Tibial nerve (tissue), 4 donors: ENCODE measurements at regions not wholly inside any gene's neighbourhood (a gene's known extent, or its start where the extent isn't known, plus 50 kb on each side); places are given as distances from the start of the nearest gene placed in this dataset.

Experiments
- EP300 ChIP-seq, 2 donors: sonication (generic); formaldehyde crosslinking; IDR thresholded peaks; one replicate each; pipeline ENCODE4 v1.6.1; 2017; ENCODE audit warnings: antibody characterized with exemption in 2 of 2, mild to moderate bottlenecking in 1 of 2
- POLR2A ChIP-seq, 2 donors: fragments of 450-650 bp; IDR thresholded peaks; one replicate each; pipeline ENCODE4 v1.6.1; 2017; ENCODE audit warnings: antibody characterized with exemption in 2 of 2, mild to moderate bottlenecking in 2 of 2, moderate library complexity in 2 of 2
- TF ChIP-seq, protein P1 (sequence below), 5 experiments: fragments of 200-600 bp in 3 of 5; fragments of 450-650 bp in 2 of 5; sonication (generic) in 3 of 5; IDR thresholded peaks; one replicate each; pipeline ENCODE4 v1.5.1; 2016 to 2019; ENCODE audit warnings: antibody characterized with exemption in 5 of 5, mild to moderate bottlenecking in 3 of 5, moderate library complexity in 2 of 5

GRCh38 chr9:103837940-103838339, 256.2 kb upstream of the SMC2 start:
- TF ChIP-seq, protein P1, sequence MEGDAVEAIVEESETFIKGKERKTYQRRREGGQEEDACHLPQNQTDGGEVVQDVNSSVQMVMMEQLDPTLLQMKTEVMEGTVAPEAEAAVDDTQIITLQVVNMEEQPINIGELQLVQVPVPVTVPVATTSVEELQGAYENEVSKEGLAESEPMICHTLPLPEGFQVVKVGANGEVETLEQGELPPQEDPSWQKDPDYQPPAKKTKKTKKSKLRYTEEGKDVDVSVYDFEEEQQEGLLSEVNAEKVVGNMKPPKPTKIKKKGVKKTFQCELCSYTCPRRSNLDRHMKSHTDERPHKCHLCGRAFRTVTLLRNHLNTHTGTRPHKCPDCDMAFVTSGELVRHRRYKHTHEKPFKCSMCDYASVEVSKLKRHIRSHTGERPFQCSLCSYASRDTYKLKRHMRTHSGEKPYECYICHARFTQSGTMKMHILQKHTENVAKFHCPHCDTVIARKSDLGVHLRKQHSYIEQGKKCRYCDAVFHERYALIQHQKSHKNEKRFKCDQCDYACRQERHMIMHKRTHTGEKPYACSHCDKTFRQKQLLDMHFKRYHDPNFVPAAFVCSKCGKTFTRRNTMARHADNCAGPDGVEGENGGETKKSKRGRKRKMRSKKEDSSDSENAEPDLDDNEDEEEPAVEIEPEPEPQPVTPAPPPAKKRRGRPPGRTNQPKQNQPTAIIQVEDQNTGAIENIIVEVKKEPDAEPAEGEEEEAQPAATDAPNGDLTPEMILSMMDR (IDR thresholded peaks at IDR 0.05) = no peak
- no peak for TF ChIP-seq POLR2A (IDR thresholded peaks at IDR 0.05)
- no peak for TF ChIP-seq EP300 (IDR thresholded peaks at IDR 0.05)
